ENCODE measurements at regions not wholly inside any gene's neighbourhood (a gene's known extent, or its start where the extent isn't known, plus 50 kb on each side); places are given as distances from the start of the nearest gene placed in this dataset.

DNA sequence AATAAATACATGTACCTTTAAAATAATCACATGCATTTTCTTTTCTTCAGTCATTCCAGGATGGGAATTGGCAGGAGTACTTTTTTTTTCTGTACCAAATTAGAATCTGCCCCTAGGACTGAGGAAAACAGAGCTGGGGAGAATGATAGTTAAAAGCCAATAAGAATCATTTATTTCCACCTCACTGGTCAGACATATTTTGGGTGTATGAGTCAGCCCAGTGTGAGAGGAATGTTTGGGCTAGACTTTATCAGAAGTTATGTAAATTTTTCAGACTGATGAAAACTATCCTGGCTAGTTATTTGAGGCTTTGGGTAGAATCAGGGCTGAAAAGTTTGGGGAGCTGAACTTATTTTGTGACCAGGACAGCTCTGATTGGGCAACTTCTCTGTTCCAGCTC, 303.1 kb upstream of the NPSR1 start:
- TF ChIP-seq, protein P1, sequence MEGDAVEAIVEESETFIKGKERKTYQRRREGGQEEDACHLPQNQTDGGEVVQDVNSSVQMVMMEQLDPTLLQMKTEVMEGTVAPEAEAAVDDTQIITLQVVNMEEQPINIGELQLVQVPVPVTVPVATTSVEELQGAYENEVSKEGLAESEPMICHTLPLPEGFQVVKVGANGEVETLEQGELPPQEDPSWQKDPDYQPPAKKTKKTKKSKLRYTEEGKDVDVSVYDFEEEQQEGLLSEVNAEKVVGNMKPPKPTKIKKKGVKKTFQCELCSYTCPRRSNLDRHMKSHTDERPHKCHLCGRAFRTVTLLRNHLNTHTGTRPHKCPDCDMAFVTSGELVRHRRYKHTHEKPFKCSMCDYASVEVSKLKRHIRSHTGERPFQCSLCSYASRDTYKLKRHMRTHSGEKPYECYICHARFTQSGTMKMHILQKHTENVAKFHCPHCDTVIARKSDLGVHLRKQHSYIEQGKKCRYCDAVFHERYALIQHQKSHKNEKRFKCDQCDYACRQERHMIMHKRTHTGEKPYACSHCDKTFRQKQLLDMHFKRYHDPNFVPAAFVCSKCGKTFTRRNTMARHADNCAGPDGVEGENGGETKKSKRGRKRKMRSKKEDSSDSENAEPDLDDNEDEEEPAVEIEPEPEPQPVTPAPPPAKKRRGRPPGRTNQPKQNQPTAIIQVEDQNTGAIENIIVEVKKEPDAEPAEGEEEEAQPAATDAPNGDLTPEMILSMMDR (IDR thresholded peaks at IDR 0.05; ENCODE audit: borderline replicate concordance, extremely low read depth, low read length, poor library complexity, severe bottlenecking): no peak
- TF ChIP-seq EZH2 (IDR thresholded peaks at IDR 0.05; ENCODE audit: borderline replicate concordance, low read depth, low read length, severe bottlenecking): no peak

Measured in DND-41 (cell line).